Body of pancreas (tissue), 4 donors: ENCODE measurements at regions not wholly inside any gene's neighbourhood (a gene's known extent, or its start where the extent isn't known, plus 50 kb on each side); places are given as distances from the start of the nearest gene placed in this dataset.

Experiments used
- CTCF ChIP-seq, 7 experiments: fragments of 450-650 bp in 4 of 7; fragments of 200-600 bp in 3 of 7; sonication (generic) in 3 of 7; IDR thresholded peaks; one replicate each; pipeline ENCODE4 v1.5.1; 2016 to 2019; ENCODE audit warnings: antibody characterized with exemption in 7 of 7
- POLR2A ChIP-seq, 3 donors: fragments of 450-650 bp; IDR thresholded peaks; one replicate each; pipeline ENCODE4 v1.6.1; 2016; ENCODE audit warnings: antibody characterized with exemption in 3 of 3, mild to moderate bottlenecking in 2 of 3

- no peak for TF ChIP-seq POLR2A (IDR thresholded peaks at IDR 0.05)
- no peak for TF ChIP-seq CTCF (IDR thresholded peaks at IDR 0.05)
Observed at GRCh38 chr14:54346257-54346656, 50.5 kb upstream of the CDKN3 start.
